ENCODE measurements at regions not wholly inside any gene's neighbourhood (a gene's known extent, or its start where the extent isn't known, plus 50 kb on each side); places are given as distances from the start of the nearest gene placed in this dataset.

GRCh38 chr14:78007160-78007559 is 163.0 kb upstream of the NRXN3 start:
- no peak for TF ChIP-seq ZBTB7A (IDR thresholded peaks at IDR 0.05; ENCODE audit: low read depth)

DNA sequence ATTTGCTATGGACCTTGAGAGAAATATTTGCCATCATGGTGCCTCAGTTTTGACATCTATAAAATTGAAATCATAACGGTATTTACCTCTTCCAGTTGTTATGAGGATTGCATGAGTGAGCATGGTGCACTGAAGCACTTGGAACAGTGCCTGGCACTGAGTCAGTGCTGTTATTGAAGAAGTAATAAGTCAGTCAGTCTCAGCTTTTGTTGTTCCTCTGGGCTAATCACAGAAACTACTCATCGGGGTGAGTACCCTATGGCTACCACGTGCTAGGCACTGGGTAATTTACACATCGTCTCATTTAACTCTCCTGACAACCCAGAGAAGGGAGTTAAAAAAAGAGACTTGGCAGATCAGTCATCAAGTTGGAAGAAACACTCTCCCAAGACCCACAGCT is 159.5 kb upstream of the NRXN3 start:
- no peak for TF ChIP-seq YY1 (IDR thresholded peaks at IDR 0.05; ENCODE audit: low read depth)
- TF ChIP-seq, protein P1, sequence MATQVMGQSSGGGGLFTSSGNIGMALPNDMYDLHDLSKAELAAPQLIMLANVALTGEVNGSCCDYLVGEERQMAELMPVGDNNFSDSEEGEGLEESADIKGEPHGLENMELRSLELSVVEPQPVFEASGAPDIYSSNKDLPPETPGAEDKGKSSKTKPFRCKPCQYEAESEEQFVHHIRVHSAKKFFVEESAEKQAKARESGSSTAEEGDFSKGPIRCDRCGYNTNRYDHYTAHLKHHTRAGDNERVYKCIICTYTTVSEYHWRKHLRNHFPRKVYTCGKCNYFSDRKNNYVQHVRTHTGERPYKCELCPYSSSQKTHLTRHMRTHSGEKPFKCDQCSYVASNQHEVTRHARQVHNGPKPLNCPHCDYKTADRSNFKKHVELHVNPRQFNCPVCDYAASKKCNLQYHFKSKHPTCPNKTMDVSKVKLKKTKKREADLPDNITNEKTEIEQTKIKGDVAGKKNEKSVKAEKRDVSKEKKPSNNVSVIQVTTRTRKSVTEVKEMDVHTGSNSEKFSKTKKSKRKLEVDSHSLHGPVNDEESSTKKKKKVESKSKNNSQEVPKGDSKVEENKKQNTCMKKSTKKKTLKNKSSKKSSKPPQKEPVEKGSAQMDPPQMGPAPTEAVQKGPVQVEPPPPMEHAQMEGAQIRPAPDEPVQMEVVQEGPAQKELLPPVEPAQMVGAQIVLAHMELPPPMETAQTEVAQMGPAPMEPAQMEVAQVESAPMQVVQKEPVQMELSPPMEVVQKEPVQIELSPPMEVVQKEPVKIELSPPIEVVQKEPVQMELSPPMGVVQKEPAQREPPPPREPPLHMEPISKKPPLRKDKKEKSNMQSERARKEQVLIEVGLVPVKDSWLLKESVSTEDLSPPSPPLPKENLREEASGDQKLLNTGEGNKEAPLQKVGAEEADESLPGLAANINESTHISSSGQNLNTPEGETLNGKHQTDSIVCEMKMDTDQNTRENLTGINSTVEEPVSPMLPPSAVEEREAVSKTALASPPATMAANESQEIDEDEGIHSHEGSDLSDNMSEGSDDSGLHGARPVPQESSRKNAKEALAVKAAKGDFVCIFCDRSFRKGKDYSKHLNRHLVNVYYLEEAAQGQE (IDR thresholded peaks at IDR 0.05; ENCODE audit: low read depth): no peak
- no peak for TF ChIP-seq ZBTB7A (IDR thresholded peaks at IDR 0.05; ENCODE audit: low read depth)
- TF ChIP-seq EGR1 (IDR thresholded peaks at IDR 0.05): no peak
- TF ChIP-seq NFIC (IDR thresholded peaks at IDR 0.05): no peak
- TF ChIP-seq CEBPB (IDR thresholded peaks at IDR 0.05): no peak
- TF ChIP-seq TCF12 (IDR thresholded peaks at IDR 0.05; ENCODE audit: low read depth): no peak
- no peak for TF ChIP-seq TAF1 (IDR thresholded peaks at IDR 0.05; ENCODE audit: low read depth)
- TF ChIP-seq USF1 (IDR thresholded peaks at IDR 0.05): no peak
- no peak for TF ChIP-seq RAD21 (IDR thresholded peaks at IDR 0.05; ENCODE audit: low read depth)
- TF ChIP-seq EP300 (IDR thresholded peaks at IDR 0.05; ENCODE audit: borderline replicate concordance): no peak
- no peak for TF ChIP-seq TEAD4 (IDR thresholded peaks at IDR 0.05)
- no peak for TF ChIP-seq MAX (IDR thresholded peaks at IDR 0.05)
- no peak for TF ChIP-seq CREB1 (IDR thresholded peaks at IDR 0.05; ENCODE audit: low read depth)
- TF ChIP-seq FOXM1 (IDR thresholded peaks at IDR 0.05; ENCODE audit: borderline replicate concordance, low read depth): no peak

DNA sequence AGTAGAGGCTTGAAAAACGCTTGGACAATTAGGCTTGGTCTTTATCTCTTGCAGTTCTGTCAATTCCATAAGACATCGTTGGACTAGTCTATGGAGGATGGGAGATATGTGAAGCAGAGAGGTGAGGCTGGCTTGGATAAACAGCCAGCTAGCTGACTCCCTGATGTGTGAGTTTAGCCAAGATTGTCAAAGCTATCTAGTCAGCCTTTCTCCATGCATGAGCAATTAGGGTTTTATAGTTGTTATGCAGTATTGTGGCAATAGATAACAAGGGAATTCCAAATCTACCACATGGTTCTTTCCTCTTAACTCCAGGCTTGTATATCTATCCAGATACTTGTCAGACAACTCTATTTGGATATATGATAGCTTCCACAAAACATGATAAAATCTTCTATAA is 153.6 kb upstream of the NRXN3 start:
- no peak for TF ChIP-seq YY1 (IDR thresholded peaks at IDR 0.05; ENCODE audit: low read depth)
- no peak for TF ChIP-seq TAF1 (IDR thresholded peaks at IDR 0.05; ENCODE audit: low read depth)
- no peak for TF ChIP-seq NFIC (IDR thresholded peaks at IDR 0.05)
- TF ChIP-seq RAD21 (IDR thresholded peaks at IDR 0.05; ENCODE audit: low read depth): no peak
- TF ChIP-seq EGR1 (IDR thresholded peaks at IDR 0.05): no peak
- TF ChIP-seq TEAD4 (IDR thresholded peaks at IDR 0.05): no peak
- TF ChIP-seq EP300 (IDR thresholded peaks at IDR 0.05; ENCODE audit: borderline replicate concordance): no peak
- TF ChIP-seq CREB1 (IDR thresholded peaks at IDR 0.05; ENCODE audit: low read depth): no peak
- TF ChIP-seq TCF12 (IDR thresholded peaks at IDR 0.05; ENCODE audit: low read depth): no peak
- TF ChIP-seq MAX (IDR thresholded peaks at IDR 0.05): no peak
- no peak for TF ChIP-seq USF1 (IDR thresholded peaks at IDR 0.05)
- TF ChIP-seq FOXM1 (IDR thresholded peaks at IDR 0.05; ENCODE audit: borderline replicate concordance, low read depth): no peak
- no peak for TF ChIP-seq CEBPB (IDR thresholded peaks at IDR 0.05)
- no peak for TF ChIP-seq ZBTB7A (IDR thresholded peaks at IDR 0.05; ENCODE audit: low read depth)
- TF ChIP-seq, protein P1 (IDR thresholded peaks at IDR 0.05; ENCODE audit: low read depth): no peak

- TF ChIP-seq RAD21 (IDR thresholded peaks at IDR 0.05; ENCODE audit: low read depth): no peak
- TF ChIP-seq TAF1 (IDR thresholded peaks at IDR 0.05; ENCODE audit: low read depth): no peak
- TF ChIP-seq ZBTB7A (IDR thresholded peaks at IDR 0.05; ENCODE audit: low read depth): no peak
- TF ChIP-seq CREB1 (IDR thresholded peaks at IDR 0.05; ENCODE audit: low read depth): no peak
- no peak for TF ChIP-seq USF1 (IDR thresholded peaks at IDR 0.05)
- TF ChIP-seq CEBPB (IDR thresholded peaks at IDR 0.05): no peak
- TF ChIP-seq, protein P1 (IDR thresholded peaks at IDR 0.05; ENCODE audit: low read depth): no peak
- TF ChIP-seq EGR1 (IDR thresholded peaks at IDR 0.05): no peak
- TF ChIP-seq TCF12 (IDR thresholded peaks at IDR 0.05; ENCODE audit: low read depth): no peak
- no peak for TF ChIP-seq FOXM1 (IDR thresholded peaks at IDR 0.05; ENCODE audit: borderline replicate concordance, low read depth)
- TF ChIP-seq TEAD4 (IDR thresholded peaks at IDR 0.05): no peak
These were observed 151.9 kb upstream of the NRXN3 start for GRCh38 chr14:78018283-78018682.

Data from Ishikawa (cell line).